SK-N-MC (cell line): ENCODE measurements at regions not wholly inside any gene's neighbourhood (a gene's known extent, or its start where the extent isn't known, plus 50 kb on each side); places are given as distances from the start of the nearest gene placed in this dataset.

Experiments used
- EZH2 ChIP-seq: fragments of 200-600 bp; sonication (generic); IDR thresholded peaks from one replicate; pipeline ENCODE4 v1.6.1; 2017; ENCODE audit warnings: antibody characterized with exemption
- FOXP2 ChIP-seq: optimal IDR thresholded peaks from 2 replicates; pipeline ENCODE3; 2011; ENCODE audit warnings: mild to moderate bottlenecking, moderate library complexity; ENCODE audit not compliant: insufficient read depth; ENCODE audit errors: extremely low read length, control extremely low read depth
- POLR2AphosphoS5 ChIP-seq: IDR thresholded peaks from 2 replicates; pipeline ENCODE4 v1.6.1; 2012; ENCODE audit warnings: mild to moderate bottlenecking, low read depth, low read length, borderline replicate concordance

GRCh38 chr9:88828018-88828417, 163.2 kb upstream of the S1PR3 start:
- TF ChIP-seq POLR2AphosphoS5 (no peak), FOXP2 (no peak), EZH2 (no peak)
